H7 (cell line): ENCODE measurements at regions not wholly inside any gene's neighbourhood (a gene's known extent, or its start where the extent isn't known, plus 50 kb on each side); places are given as distances from the start of the nearest gene placed in this dataset.

Experiments used
- DNase-seq: peaks from one replicate; pipeline ENCODE4 v3.0.0; 2012
- H3K27me3 ChIP-seq: 2 replicates; pipeline ENCODE4 v1.6.0; 2011; ENCODE audit warnings: mild to moderate bottlenecking, low read length; ENCODE audit not compliant: control insufficient read depth, insufficient read depth
- H3K36me3 ChIP-seq: replicated peaks from 2 replicates; pipeline ENCODE4 v1.5.1; 2011; ENCODE audit warnings: low read length; ENCODE audit not compliant: control insufficient read depth, insufficient read depth
- H3K4me3 ChIP-seq: 2 replicates; pipeline ENCODE4 v1.5.1; 2011; ENCODE audit warnings: low read depth, mild to moderate bottlenecking, control low read depth, low read length, moderate library complexity; ENCODE audit not compliant: insufficient read depth

- H3K27me3 ChIP-seq: no peaks in the 10 kb centered on the region
- H3K36me3 ChIP-seq: no peaks in the 10 kb centered on the region
- no peak overlapping the region for H3K4me3 ChIP-seq
- no peak for DNase-seq
Observed at GRCh38 chr4:124085561-124086180, 626.9 kb downstream of the ANKRD50 start.

- no peak for DNase-seq
- no peak overlapping the region for H3K4me3 ChIP-seq
- H3K36me3 ChIP-seq: no peaks in the 10 kb centered on the region
- no peaks in the 10 kb centered on the region for H3K27me3 ChIP-seq
Observed at GRCh38 chr4:124090021-124090420, 622.5 kb downstream of the ANKRD50 start.

DNA sequence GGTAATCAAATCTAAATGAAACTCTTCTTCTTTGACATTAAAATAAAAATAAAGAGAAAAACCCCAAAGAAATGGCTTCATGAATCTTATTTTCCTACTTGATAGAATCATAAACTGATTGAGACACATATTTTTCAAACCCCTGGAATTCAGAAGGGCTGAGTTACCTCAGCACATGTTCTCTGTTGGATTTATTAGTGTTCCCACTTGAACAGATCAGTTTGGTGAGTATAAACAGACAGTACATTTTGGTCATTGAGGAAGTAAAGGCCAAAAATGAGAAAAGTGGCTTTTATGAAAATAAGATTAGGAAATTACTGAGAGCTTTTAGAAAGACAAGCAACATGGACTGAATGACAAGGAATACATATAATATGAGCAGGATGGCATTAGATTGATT lies 620.4 kb downstream of the ANKRD50 start:
- DNase-seq: no peak
- Histone ChIP-seq H3K27me3 (no peaks in the 10 kb centered on the region), H3K4me3 (no peak overlapping the region), H3K36me3 (no peaks in the 10 kb centered on the region)

- H3K36me3 ChIP-seq: no peaks in the 10 kb centered on the region
- H3K27me3 ChIP-seq: no peaks in the 10 kb centered on the region
- H3K4me3 ChIP-seq: no peak overlapping the region
- no peak for DNase-seq
Observed at GRCh38 chr4:124092541-124092984, 620.0 kb downstream of the ANKRD50 start.

GRCh38 chr4:124095621-124096020 lies 616.9 kb downstream of the ANKRD50 start:
- H3K4me3 ChIP-seq: no peak overlapping the region

DNA sequence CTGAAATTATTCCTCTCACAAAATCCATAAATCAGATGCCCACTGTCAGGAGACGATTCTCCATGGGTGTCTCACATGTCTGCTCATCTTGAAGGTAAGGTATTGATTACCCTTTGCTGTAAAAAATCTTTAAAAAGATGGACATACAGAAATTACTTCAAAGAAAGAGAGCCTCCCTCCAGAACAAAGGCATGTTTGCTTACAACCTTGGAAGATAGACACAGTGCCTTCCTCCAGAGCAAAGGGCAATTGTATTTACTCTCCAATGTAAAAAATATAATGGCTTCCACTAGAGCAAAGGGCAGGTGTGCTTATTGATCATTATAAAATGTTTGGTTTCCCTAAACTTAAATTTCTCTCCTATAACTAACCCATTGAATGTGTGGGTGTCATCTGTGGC lies 616.2 kb downstream of the ANKRD50 start:
- Histone ChIP-seq H3K36me3 (no peaks in the 10 kb centered on the region), H3K4me3 (no peak overlapping the region), H3K27me3 (no peaks in the 10 kb centered on the region)
- DNase-seq: no peak

More at GRCh38 chr4:124095621-124096020, 616.9 kb downstream of the ANKRD50 start:
- Histone ChIP-seq H3K36me3 (no peaks in the 10 kb centered on the region), H3K27me3 (no peaks in the 10 kb centered on the region)
- no peak for DNase-seq

GRCh38 chr4:124097447-124097846 lies 615.1 kb downstream of the ANKRD50 start:
- no peaks in the 10 kb centered on the region for H3K27me3 ChIP-seq
- DNase-seq: no peak
- no peaks in the 10 kb centered on the region for H3K36me3 ChIP-seq
- H3K4me3 ChIP-seq: no peak overlapping the region

- no peak overlapping the region for H3K4me3 ChIP-seq
- H3K36me3 ChIP-seq: no peaks in the 10 kb centered on the region
- DNase-seq: no peak
- no peaks in the 10 kb centered on the region for H3K27me3 ChIP-seq
Observed at GRCh38 chr4:124104101-124104500, 608.4 kb downstream of the ANKRD50 start.

- Histone ChIP-seq H3K27me3 (no peaks in the 10 kb centered on the region), H3K36me3 (no peaks in the 10 kb centered on the region), H3K4me3 (no peak overlapping the region)
- no peak for DNase-seq
Observed at GRCh38 chr4:124104628-124105027, 607.9 kb downstream of the ANKRD50 start.

DNA sequence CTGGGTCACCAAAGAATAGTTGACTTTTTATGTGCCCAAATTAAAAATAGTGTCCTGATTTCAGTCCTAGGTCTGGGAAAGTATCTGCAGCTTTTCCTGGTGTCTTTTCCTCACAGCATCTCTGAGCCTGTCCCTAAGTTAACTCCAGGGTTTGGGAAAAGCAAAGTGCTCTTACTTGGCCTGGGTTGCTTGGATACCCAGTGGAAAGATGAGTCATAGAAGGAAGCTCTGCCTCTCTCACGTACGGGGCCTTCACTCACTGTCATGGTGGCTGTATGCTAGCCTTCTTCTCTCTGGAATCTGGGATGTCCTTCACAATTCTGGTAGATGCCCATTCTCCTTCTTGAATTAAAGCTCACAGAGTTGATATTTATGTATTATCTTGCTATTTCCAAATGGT lies 607.3 kb downstream of the ANKRD50 start:
- H3K36me3 ChIP-seq: no peaks in the 10 kb centered on the region
- H3K27me3 ChIP-seq: no peaks in the 10 kb centered on the region
- H3K4me3 ChIP-seq: no peak overlapping the region
- no peak for DNase-seq

- Histone ChIP-seq H3K27me3 (no peaks in the 10 kb centered on the region), H3K4me3 (no peak overlapping the region), H3K36me3 (no peaks in the 10 kb centered on the region)
- DNase-seq: no peak
Observed at GRCh38 chr4:124111411-124111810, 601.1 kb downstream of the ANKRD50 start.

- peak; percentile 40 for DNase-seq
- Histone ChIP-seq H3K27me3 (no peaks in the 10 kb centered on the region), H3K36me3 (no peaks in the 10 kb centered on the region), H3K4me3 (no peak overlapping the region)
Observed at GRCh38 chr4:124111922-124112321, 600.6 kb downstream of the ANKRD50 start.

DNA sequence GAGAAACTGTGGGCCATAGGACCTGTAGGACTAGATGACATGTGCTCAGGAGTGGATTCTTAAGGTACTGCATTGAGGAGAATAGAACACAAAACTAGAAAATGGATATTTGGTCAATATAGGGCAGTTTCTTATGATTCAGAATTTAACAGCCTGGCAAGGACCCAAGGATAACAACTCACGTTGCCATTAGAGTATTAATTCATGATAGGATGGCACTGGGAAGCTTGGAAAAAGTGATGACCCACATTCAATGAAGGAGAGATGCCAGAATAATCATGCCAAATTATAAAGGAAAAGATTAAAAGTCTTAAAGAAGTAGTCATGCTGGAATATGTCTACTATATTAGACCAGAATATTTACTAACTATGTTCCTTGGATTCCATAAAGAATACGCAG lies 594.5 kb downstream of the ANKRD50 start:
- H3K36me3 ChIP-seq: no peaks in the 10 kb centered on the region
- DNase-seq: no peak
- no peaks in the 10 kb centered on the region for H3K27me3 ChIP-seq
- H3K4me3 ChIP-seq: no peak overlapping the region

DNA sequence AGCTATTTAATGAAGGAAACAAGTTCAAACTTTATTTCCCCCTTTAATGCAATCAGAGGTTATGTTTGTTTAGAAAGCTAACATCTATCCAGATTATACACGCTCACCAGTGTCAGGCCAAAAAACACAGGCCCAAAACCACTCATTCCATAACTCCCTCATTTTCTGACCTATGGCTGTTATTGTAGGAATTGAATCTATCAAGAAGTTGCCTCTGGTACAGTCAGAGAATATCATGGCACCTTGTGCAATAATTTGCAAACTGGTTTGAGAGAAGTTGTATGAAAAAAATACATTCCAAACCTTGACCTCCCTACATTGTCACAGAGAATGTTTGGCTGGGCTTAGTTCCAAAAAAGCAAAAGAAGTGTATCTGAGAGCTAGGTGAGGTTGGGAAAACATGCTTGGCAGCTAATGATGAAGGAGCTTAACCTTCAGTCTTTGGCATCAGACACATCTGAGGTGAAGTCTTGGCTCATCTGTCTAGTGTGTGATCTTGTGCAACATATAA lies 591.0 kb downstream of the ANKRD50 start:
- H3K27me3 ChIP-seq: no peaks in the 10 kb centered on the region
- H3K36me3 ChIP-seq: no peaks in the 10 kb centered on the region
- no peak for DNase-seq
- no peak overlapping the region for H3K4me3 ChIP-seq

DNA sequence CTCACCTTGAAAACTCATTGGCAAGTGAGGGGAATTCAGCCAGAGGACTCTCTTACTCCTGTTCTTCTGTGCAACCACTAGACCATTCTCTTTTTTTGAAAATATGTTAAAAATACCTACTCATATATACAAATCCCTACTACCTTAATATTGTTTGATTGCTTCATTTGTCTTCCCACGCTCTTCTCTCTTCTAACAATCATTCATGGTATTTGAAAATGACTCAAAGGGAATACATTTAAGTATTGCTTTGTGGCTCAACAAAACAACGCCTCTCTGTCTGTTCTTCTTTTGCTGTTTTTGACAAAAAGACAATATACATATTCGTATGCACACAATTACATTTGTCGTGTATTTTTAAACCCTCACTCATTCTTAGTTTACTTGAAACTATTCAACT lies 589.4 kb downstream of the ANKRD50 start:
- Histone ChIP-seq H3K4me3 (no peak overlapping the region), H3K36me3 (no peaks in the 10 kb centered on the region), H3K27me3 (no peaks in the 10 kb centered on the region)
- no peak for DNase-seq

DNA sequence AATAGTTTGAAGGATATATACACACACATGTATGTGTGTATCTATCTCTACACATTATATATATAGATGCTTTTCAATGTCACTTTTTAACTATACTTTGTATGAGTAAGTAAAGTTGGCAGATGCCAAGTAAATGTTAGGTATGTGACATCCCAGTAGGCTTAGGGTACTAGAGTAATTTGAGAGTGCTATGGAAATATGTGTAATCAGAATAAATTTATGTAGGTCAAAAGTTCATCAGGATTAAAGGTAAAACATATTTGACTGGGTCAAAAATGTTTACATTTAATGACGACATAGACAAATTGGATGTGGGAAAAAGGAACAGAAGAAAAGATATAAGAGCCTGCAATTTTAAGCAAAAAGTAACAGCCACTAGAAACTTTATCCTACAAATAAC lies 588.8 kb downstream of the ANKRD50 start:
- H3K4me3 ChIP-seq: no peak overlapping the region
- no peak for DNase-seq
- no peaks in the 10 kb centered on the region for H3K36me3 ChIP-seq
- no peaks in the 10 kb centered on the region for H3K27me3 ChIP-seq
